Choroid plexus epithelial cell (primary cell): ENCODE measurements at regions not wholly inside any gene's neighbourhood (a gene's known extent, or its start where the extent isn't known, plus 50 kb on each side); places are given as distances from the start of the nearest gene placed in this dataset.

ENCODE experiments used
- DNase-seq: peaks from one replicate; pipeline ENCODE4 v3.0.0-alpha.2; 2010; ENCODE audit warnings: low read depth
- H3K4me3 ChIP-seq: 2 replicates; pipeline ENCODE4 v1.5.1; 2011; ENCODE audit warnings: low read depth, mild to moderate bottlenecking, control low read depth, low read length, moderate library complexity
- CTCF ChIP-seq: conservative IDR thresholded peaks from 2 replicates; pipeline ENCODE4 v1.5.1; 2011; ENCODE audit warnings: low read depth, mild to moderate bottlenecking, control low read depth, inconsistent platforms, low read length, moderate library complexity

- no peak overlapping the region for H3K4me3 ChIP-seq
- TF ChIP-seq CTCF, result no peak
- DNase-seq, result peak; percentile 71
These were observed 335.8 kb upstream of the DDI1 start for GRCh38 chr11:103700622-103701021.

GRCh38 chr11:103703437-103703836, 333.0 kb upstream of the DDI1 start:
- DNase-seq, result no peak
- no peak for TF ChIP-seq CTCF

GRCh38 chr11:103703954-103704353, 332.5 kb upstream of the DDI1 start:
- no peak for TF ChIP-seq CTCF
- no peak for DNase-seq
- H3K4me3 ChIP-seq, result no peak overlapping the region

More at GRCh38 chr11:103703437-103703836, 333.0 kb upstream of the DDI1 start:
- no peak overlapping the region for H3K4me3 ChIP-seq

GRCh38 chr11:103705642-103706041, 330.8 kb upstream of the DDI1 start:
- no peak for TF ChIP-seq CTCF
- H3K4me3 ChIP-seq, result no peak overlapping the region
- DNase-seq, result no peak

GRCh38 chr11:103709371-103709770, 327.1 kb upstream of the DDI1 start:
- no peak for TF ChIP-seq CTCF
- no peak for DNase-seq

GRCh38 chr11:103714246-103714645, 322.2 kb upstream of the DDI1 start:
- peak; percentile 51 for DNase-seq
- no peak for TF ChIP-seq CTCF
- H3K4me3 ChIP-seq, result no peak overlapping the region

More at GRCh38 chr11:103709371-103709770, 327.1 kb upstream of the DDI1 start:
- no peak overlapping the region for H3K4me3 ChIP-seq

- TF ChIP-seq CTCF, result no peak
- H3K4me3 ChIP-seq, result no peak overlapping the region
- no peak for DNase-seq
These were observed 320.1 kb upstream of the DDI1 start for GRCh38 chr11:103716363-103716762.
